H1 (cell line): ENCODE measurements at regions not wholly inside any gene's neighbourhood (a gene's known extent, or its start where the extent isn't known, plus 50 kb on each side); places are given as distances from the start of the nearest gene placed in this dataset.

ENCODE experiments used
- CTCF ChIA-PET: fragments of 300-600 bp; sonication (Branson Sonifier 250); formaldehyde crosslinking; loops from one replicate; lab custom pipeline; 2021; ENCODE audit not compliant: partially characterized antibody; lab: Charles Lee
- POLR2A ChIA-PET: fragments of 300-600 bp; sonication (Branson Sonifier 250); formaldehyde crosslinking; loops from one replicate; lab custom pipeline; 2021; ENCODE audit warnings: inconsistent platforms; ENCODE audit not compliant: partially characterized antibody; lab: Charles Lee
- DNase-seq, 2 experiments: peaks; one replicate each; pipeline versions ENCODE4 v3.0.0 to v3.0.0-alpha.2; 2010 to 2022; ENCODE audit warnings: low spot score in 2 of 2, low read depth in 1 of 2, mixed read lengths in 1 of 2
- FAIRE-seq: peaks from 2 replicates; lab custom pipeline; 2011; peaks lifted over from hg19 to GRCh38; lab: Jason Lieb, UNC
- H2AFZ ChIP-seq: 2 replicates; pipeline ENCODE4 v1.8.1; 2012; ENCODE audit warnings: low read length, inconsistent platforms
- H2AK5ac ChIP-seq: 2 replicates; pipeline ENCODE4 v1.6.1; 2013; ENCODE audit warnings: low read depth, low read length
- H2BK120ac ChIP-seq: replicated peaks from 2 replicates; pipeline ENCODE3; 2013; ENCODE audit warnings: low read depth, low read length, inconsistent platforms
- H2BK12ac ChIP-seq: 2 replicates; pipeline ENCODE4 v1.6.1; 2013; ENCODE audit warnings: low read depth, low read length
- H2BK15ac ChIP-seq: 2 replicates; pipeline ENCODE4 v1.6.1; 2013; ENCODE audit warnings: low read length
- H2BK20ac ChIP-seq: 2 replicates; pipeline ENCODE4 v1.6.1; 2013; ENCODE audit warnings: low read length
- H2BK5ac ChIP-seq: 2 replicates; pipeline ENCODE4 v1.6.1; 2013; ENCODE audit warnings: low read depth, low read length
- H3K14ac ChIP-seq: 2 replicates; pipeline ENCODE4 v1.6.1; 2013; ENCODE audit warnings: inconsistent platforms; ENCODE audit not compliant: insufficient read length
- H3K18ac ChIP-seq: 2 replicates; pipeline ENCODE4 v1.6.1; 2013; ENCODE audit warnings: low read length; ENCODE audit errors: extremely low read depth
- H3K23ac ChIP-seq: 2 replicates; pipeline ENCODE4 v1.6.1; 2013; ENCODE audit warnings: inconsistent platforms; ENCODE audit not compliant: insufficient read length
- H3K23me2 ChIP-seq: 2 replicates; pipeline ENCODE4 v1.6.1; 2013; ENCODE audit warnings: low read depth, low read length
- H3K27ac ChIP-seq: 2 replicates; pipeline ENCODE4 v1.6.1; 2011; ENCODE audit warnings: low read depth, low read length, inconsistent platforms
- H3K27me3 ChIP-seq, 4 experiments: replicated peaks in 1 of 4; 1 replicate in 1 of 4; 2 replicates in 3 of 4; pipeline versions ENCODE4 v1.6.1 to v1.8.1; 2011 to 2013; ENCODE audit warnings: low read length in 3 of 4, mild to moderate bottlenecking in 3 of 4, inconsistent platforms in 2 of 4, mixed read lengths in 2 of 4, moderate library complexity in 1 of 4; ENCODE audit not compliant: control insufficient read depth in 3 of 4, insufficient read depth in 3 of 4; ENCODE audit errors: extremely low read depth in 1 of 4
- H3K36me3 ChIP-seq, 4 experiments: 2 replicates each; pipeline versions ENCODE4 v1.6.1 to v1.8.1; 2011 to 2013; ENCODE audit warnings: mild to moderate bottlenecking in 4 of 4, low read length in 3 of 4, moderate library complexity in 2 of 4, control low read depth in 1 of 4, inconsistent platforms in 1 of 4; ENCODE audit not compliant: insufficient read depth in 4 of 4, control insufficient read depth in 2 of 4
- H3K4ac ChIP-seq: replicated peaks from 2 replicates; pipeline ENCODE3; 2013; ENCODE audit warnings: low read length, low read depth, mixed read lengths, inconsistent platforms; ENCODE audit not compliant: insufficient read length
- H3K4me1 ChIP-seq, 4 experiments: replicated peaks in 1 of 4; 1 replicate in 1 of 4; 2 replicates in 3 of 4; pipeline versions ENCODE4 v1.6.1 to v1.8.1; 2011 to 2013; ENCODE audit warnings: low read length in 3 of 4, inconsistent platforms in 2 of 4, mixed read lengths in 1 of 4; ENCODE audit not compliant: insufficient read depth in 4 of 4, control insufficient read depth in 3 of 4
- H3K4me2 ChIP-seq, 2 experiments: 2 replicates each; pipeline versions ENCODE4 v1.6.1 to v1.8.1; 2011 to 2013; ENCODE audit warnings: low read depth in 2 of 2, low read length in 2 of 2, control low read depth in 1 of 2, inconsistent platforms in 1 of 2, mild to moderate bottlenecking in 1 of 2; ENCODE audit not compliant: insufficient read depth in 1 of 2
- H3K4me3 ChIP-seq, 4 experiments: fragments of 200-600, 300-600 bp in 1 of 4; sonication (generic), shearing (Covaris generic), sonication (Bioruptor Twin) in 1 of 4; 2 replicates each; pipeline versions ENCODE4 v1.5.1 to v1.8.1; 2011 to 2016; ENCODE audit warnings: low read length in 4 of 4, low read depth in 3 of 4, control low read depth in 2 of 4, inconsistent platforms in 2 of 4, mild to moderate bottlenecking in 2 of 4, mixed read lengths in 1 of 4, moderate library complexity in 1 of 4; ENCODE audit not compliant: insufficient read depth in 2 of 4; ENCODE audit errors: extremely low read depth in 1 of 4
- H3K56ac ChIP-seq: replicated peaks from 2 replicates; pipeline ENCODE3; 2013; ENCODE audit warnings: low read depth, mild to moderate bottlenecking, mixed read lengths, low read length, inconsistent platforms; ENCODE audit not compliant: insufficient read length
- H3K79me1 ChIP-seq: 2 replicates; pipeline ENCODE4 v1.6.1; 2013; ENCODE audit warnings: low read depth, low read length, control low read depth
- H3K79me2 ChIP-seq, 2 experiments: 2 replicates each; pipeline versions ENCODE4 v1.6.1 to v1.8.1; 2012 to 2013; ENCODE audit warnings: low read length in 2 of 2, mild to moderate bottlenecking in 2 of 2, inconsistent platforms in 1 of 2; ENCODE audit not compliant: insufficient read depth in 2 of 2, control insufficient read depth in 1 of 2
- H3K9ac ChIP-seq, 4 experiments: replicated peaks in 1 of 4; 1 replicate in 1 of 4; 2 replicates in 3 of 4; pipeline versions ENCODE4 v1.6.1 to v1.8.1; 2011 to 2013; ENCODE audit warnings: low read depth in 3 of 4, low read length in 3 of 4, control low read depth in 2 of 4, mild to moderate bottlenecking in 2 of 4, moderate library complexity in 2 of 4, inconsistent platforms in 1 of 4; ENCODE audit errors: extremely low read depth in 1 of 4
- H3K9me3 ChIP-seq, 2 experiments: 2 replicates each; pipeline versions ENCODE4 v1.6.1 to v1.8.1; 2012 to 2013; ENCODE audit warnings: mild to moderate bottlenecking in 2 of 2, moderate library complexity in 2 of 2, control low read depth in 1 of 2, inconsistent platforms in 1 of 2, low read depth in 1 of 2, low read length in 1 of 2, mixed read lengths in 1 of 2; ENCODE audit not compliant: insufficient read depth in 2 of 2
- H4K20me1 ChIP-seq, 2 experiments: replicated peaks in 1 of 2; 2 replicates each; pipeline versions ENCODE3 to v1.8.1; 2011 to 2013; ENCODE audit warnings: inconsistent platforms in 2 of 2, low read length in 2 of 2, mild to moderate bottlenecking in 1 of 2; ENCODE audit not compliant: insufficient read depth in 2 of 2, control insufficient read depth in 1 of 2
- H4K5ac ChIP-seq: 2 replicates; pipeline ENCODE4 v1.6.1; 2013; ENCODE audit warnings: low read length, low read depth, mixed read lengths, inconsistent platforms; ENCODE audit not compliant: insufficient read length
- H4K8ac ChIP-seq: 2 replicates; pipeline ENCODE4 v1.8.0; 2013; ENCODE audit warnings: mild to moderate bottlenecking, moderate library complexity, low read length, inconsistent platforms; ENCODE audit not compliant: insufficient read depth; ENCODE audit errors: extremely low read depth
- H4K91ac ChIP-seq: replicated peaks from 2 replicates; pipeline ENCODE3; 2013; ENCODE audit warnings: low read length, mixed read lengths, inconsistent platforms; ENCODE audit not compliant: insufficient read length
- CREB1 ChIP-seq: IDR thresholded peaks from 2 replicates; pipeline ENCODE4 v1.6.1; 2012; ENCODE audit warnings: inconsistent platforms
- EP300 ChIP-seq, 2 experiments: IDR thresholded peaks; 1 replicate in 1 of 2; 2 replicates in 1 of 2; pipeline ENCODE4 v1.6.1; 2011 to 2012; ENCODE audit warnings: low read depth in 2 of 2, low read length in 2 of 2, mild to moderate bottlenecking in 2 of 2, borderline replicate concordance in 1 of 2, inconsistent platforms in 1 of 2, moderate library complexity in 1 of 2
- JUN ChIP-seq: IDR thresholded peaks from 2 replicates; pipeline ENCODE4 v1.6.1; 2011; ENCODE audit warnings: low read depth, mild to moderate bottlenecking, improper control_type of control experiment, low read length
- PHF8 ChIP-seq: fragments of 200-600 bp; sonication (generic); conservative IDR thresholded peaks from 2 replicates; pipeline ENCODE4 v1.7.1; 2012; ENCODE audit warnings: low read depth, mild to moderate bottlenecking, inconsistent platforms, low read length, moderate library complexity
- SIN3A ChIP-seq, 2 experiments: IDR thresholded peaks in 1 of 2; conservative IDR thresholded peaks in 1 of 2; 2 replicates each; pipeline ENCODE4 v1.6.1; 2011 to 2012; ENCODE audit warnings: low read length in 2 of 2, improper control_type of control experiment in 1 of 2, low read depth in 1 of 2, mild to moderate bottlenecking in 1 of 2
- TAF1 ChIP-seq: IDR thresholded peaks from 2 replicates; pipeline ENCODE4 v1.6.1; 2011; ENCODE audit warnings: mild to moderate bottlenecking, low read depth, low read length
- WGBS, 2 experiments: shearing (Covaris generic) in 1 of 2; methylation state at CpG; one replicate each; pipeline versions ENCODE4 v1.1.6 to v1.1.7; 2013 to 2015; ENCODE audit warnings: low lambda C conversion rate in 2 of 2, mixed read lengths in 2 of 2, inconsistent platforms in 1 of 2, low coverage in 1 of 2, missing lambda C conversion rate in 1 of 2; ENCODE audit not compliant: insufficient replicate concordance in 2 of 2, insufficient coverage in 1 of 2, insufficient read length in 1 of 2; ENCODE audit errors: extremely low coverage in 1 of 2, missing lambda C conversion rate in 1 of 2; 5-methylcytosine and 5-hydroxymethylcytosine counted together
- TF ChIP-seq, protein P1 (sequence below): IDR thresholded peaks from 2 replicates; pipeline ENCODE4 v1.6.1; 2012; ENCODE audit warnings: inconsistent platforms
- TF ChIP-seq, protein P2 (sequence below): IDR thresholded peaks from 2 replicates; pipeline ENCODE4 v1.6.1; 2012; ENCODE audit warnings: inconsistent platforms

DNA sequence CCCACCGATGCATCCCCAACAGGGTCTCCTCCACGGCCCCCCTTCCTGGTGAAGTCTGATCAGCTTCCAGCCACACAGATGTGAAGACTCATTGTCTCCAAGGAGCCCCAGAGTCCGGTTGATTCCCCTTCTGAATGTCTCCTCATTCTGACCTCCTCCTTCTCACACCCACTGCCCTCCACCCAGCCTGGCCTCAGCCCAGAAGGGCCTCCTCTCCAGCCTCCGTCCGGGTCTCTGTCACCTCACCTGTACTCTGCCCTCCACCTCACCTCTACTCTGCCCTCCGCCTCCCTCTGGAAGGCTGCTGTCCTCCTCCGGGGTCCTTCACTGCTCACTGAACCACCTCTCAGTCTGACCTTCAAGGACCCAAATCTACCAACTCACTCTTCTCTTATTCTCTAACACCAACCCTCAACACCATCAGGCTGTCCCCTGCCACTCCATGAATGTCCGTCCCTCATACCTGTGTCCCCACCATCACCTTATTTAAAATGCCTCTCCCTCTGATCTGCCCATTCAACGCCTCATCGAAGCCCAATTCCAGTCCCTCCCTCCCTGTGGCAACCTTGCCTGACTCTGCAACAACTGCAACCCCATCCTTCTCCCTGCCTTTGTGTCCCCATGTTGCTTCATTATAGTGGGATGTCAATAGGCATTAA is 201.2 kb downstream of the TOMM20 start:
- H2BK20ac ChIP-seq, result 0 out of 2 replicates have a peak overlapping the region, but pooled peaks have one; percentile 22
- H3K27ac ChIP-seq, result no peak overlapping the region
- TF ChIP-seq, protein P1, sequence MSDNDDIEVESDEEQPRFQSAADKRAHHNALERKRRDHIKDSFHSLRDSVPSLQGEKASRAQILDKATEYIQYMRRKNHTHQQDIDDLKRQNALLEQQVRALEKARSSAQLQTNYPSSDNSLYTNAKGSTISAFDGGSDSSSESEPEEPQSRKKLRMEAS, result no peak
- TF ChIP-seq EP300 (IDR thresholded peaks at IDR 0.05; ENCODE audit: borderline replicate concordance in 1 of 2, low read depth in 2 of 2, low read length in 2 of 2), result no peak
- TF ChIP-seq PHF8, result no peak
- no peak for TF ChIP-seq JUN
- TF ChIP-seq, protein P2, sequence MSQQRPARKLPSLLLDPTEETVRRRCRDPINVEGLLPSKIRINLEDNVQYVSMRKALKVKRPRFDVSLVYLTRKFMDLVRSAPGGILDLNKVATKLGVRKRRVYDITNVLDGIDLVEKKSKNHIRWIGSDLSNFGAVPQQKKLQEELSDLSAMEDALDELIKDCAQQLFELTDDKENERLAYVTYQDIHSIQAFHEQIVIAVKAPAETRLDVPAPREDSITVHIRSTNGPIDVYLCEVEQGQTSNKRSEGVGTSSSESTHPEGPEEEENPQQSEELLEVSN, result no peak
- TF ChIP-seq SIN3A (conservative IDR thresholded peaks at IDR 0.05 in 1 of 2, IDR thresholded peaks at IDR 0.05 in 1 of 2; ENCODE audit: low read depth in 1 of 2, low read length in 2 of 2), result no peak
- no peak for TF ChIP-seq TAF1
- no peak for TF ChIP-seq CREB1

More for the DNA sequence above, 201.2 kb downstream of the TOMM20 start:
- Histone ChIP-seq H3K14ac (no peak overlapping the region), H2AFZ (no peak overlapping the region), H3K36me3 (no peaks in the 10 kb centered on the region), H3K23ac (no peak overlapping the region), H3K56ac (no peak overlapping the region), H3K79me2 (no peaks in the 10 kb centered on the region), H3K18ac (0 out of 2 replicates have a peak overlapping the region, but pooled peaks have one; percentile 60), H2BK15ac (no peak overlapping the region), H3K4ac (peak overlapping the region; percentile 25), H2BK12ac (peak overlapping the region; percentile 61), H2AK5ac (0 out of 2 replicates have a peak overlapping the region, but pooled peaks have one; percentile 16), H3K4me1 (peaks cover 0 to 12% (median 1%) of the 10 kb centered on the region in 4 experiments; a peak in 4 of 7 replicates), H4K5ac (no peak overlapping the region), H3K4me3 (no peak overlapping the region), H3K9me3 (no peaks in the 10 kb centered on the region), H2BK5ac (0 out of 2 replicates have a peak overlapping the region, but pooled peaks have one; percentile 5), H4K91ac (no peak overlapping the region), H3K9ac (no peak overlapping the region), H3K4me2 (no peak overlapping the region), H3K79me1 (no peaks in the 10 kb centered on the region), H4K20me1 (no peaks in the 10 kb centered on the region), H2BK120ac (no peak overlapping the region), H4K8ac (no peak overlapping the region; the same call in 1 of the 2 replicates), H3K23me2 (no peaks in the 10 kb centered on the region), H3K27me3 (peaks cover 0 to 4% (median 2%) of the 10 kb centered on the region in 4 experiments; a peak in 3 of 7 replicates)
- ChIA-PET POLR2A (no interaction called here), CTCF (interaction anchor here (1.2 kb wide), 1 partner anchor 20 kb away, joined by 4 read pairs; no protein-coding TSS in a partner anchor)
- 85% methylated on average over 10 of the region's 10 CpGs; no CpG with 5 or more reads in 1 of the 2 experiments for WGBS, 2 experiments
- no peak for DNase-seq
- FAIRE-seq, result no peak
